HG03575 (cell line): ENCODE measurements at regions not wholly inside any gene's neighbourhood (a gene's known extent, or its start where the extent isn't known, plus 50 kb on each side); places are given as distances from the start of the nearest gene placed in this dataset.

Experiments
- ATAC-seq: cut with Tn5 transposase; IDR thresholded peaks from one replicate; pipeline ENCODE4 v1.9.1; 2021; ENCODE audit not compliant: unreplicated experiment, insufficient number of reproducible peaks, low FRiP score; ENCODE audit errors: extremely low read depth

DNA sequence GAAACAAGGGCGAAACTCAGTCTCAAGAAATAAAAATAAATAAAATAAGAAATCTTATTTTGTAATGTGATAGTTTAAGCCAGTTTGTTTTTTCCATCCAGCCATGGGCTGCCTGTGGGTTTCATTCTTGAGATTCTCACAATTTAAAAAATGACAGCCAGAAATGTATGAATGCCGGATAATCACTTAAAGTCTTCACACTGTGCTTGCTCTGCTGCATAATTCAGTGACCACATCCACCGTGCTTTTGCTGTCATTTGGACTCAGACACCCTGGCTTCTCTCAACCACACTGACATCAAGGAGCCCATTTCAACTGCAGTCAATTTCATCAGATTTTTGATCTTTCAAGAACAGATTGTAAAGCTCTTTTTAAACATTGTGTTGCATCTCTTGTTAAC is 61.0 kb upstream of the DAPK1 start:
- ATAC-seq: no peak

DNA sequence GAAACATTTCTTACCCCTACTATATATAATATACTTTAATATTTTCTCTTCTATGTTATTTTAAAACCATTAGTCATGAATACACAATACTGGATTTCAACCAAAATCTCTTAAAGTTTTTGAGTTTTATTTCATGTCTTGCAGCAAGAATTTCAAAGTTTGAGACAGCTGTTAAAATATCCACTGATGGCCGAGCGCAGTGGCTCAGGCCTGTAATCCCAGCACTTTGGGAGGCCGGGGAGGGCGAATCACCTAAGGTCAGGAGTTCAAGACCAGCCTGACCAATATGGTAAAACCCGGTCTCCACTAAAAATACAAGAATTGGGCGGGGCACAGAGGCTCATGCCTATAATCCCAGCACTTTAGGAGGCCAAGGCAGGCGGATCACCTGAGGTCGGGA is 59.7 kb upstream of the DAPK1 start:
- ATAC-seq: no peak

DNA sequence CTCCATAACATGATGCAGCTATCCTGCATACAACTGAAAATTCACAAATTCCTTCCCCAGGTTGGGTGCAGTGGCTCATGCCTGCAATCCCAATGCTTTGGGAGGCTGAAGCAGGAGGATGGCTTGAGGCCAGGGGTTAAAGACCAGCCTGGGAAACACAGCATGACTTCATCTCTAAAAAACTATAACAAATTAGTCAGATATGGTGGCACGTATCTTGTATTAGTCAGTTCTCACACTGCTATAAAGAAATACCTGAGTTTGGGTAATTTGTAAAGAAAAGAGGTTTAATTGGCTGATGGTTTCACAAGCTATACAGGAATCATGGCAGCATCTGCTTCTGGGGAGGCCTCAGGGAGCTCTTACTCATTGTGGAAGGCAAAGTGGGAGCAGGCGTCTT is 56.4 kb upstream of the DAPK1 start:
- ATAC-seq: no peak

GRCh38 chr9:87442451-87442850 is 55.2 kb upstream of the DAPK1 start:
- ATAC-seq: no peak

DNA sequence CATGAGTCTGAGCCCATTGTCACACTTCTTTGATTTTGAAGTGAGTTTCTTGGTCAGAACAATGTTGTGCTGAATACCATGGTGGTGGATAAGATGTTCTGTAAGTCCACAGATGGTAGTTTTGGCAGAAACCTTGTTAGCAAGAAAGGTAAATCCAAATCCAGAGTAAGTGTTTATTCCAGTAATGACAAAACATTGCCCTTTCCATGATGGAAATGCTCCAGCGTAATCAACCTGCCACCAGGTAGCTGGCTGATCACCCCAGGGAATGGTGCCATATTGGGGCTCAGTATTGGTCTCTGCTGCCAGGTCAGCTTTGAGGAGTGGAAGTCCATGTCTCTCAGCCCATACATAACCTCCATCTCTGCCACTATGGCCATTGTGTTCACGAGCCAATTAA is 54.7 kb upstream of the DAPK1 start:
- ATAC-seq: no peak

DNA sequence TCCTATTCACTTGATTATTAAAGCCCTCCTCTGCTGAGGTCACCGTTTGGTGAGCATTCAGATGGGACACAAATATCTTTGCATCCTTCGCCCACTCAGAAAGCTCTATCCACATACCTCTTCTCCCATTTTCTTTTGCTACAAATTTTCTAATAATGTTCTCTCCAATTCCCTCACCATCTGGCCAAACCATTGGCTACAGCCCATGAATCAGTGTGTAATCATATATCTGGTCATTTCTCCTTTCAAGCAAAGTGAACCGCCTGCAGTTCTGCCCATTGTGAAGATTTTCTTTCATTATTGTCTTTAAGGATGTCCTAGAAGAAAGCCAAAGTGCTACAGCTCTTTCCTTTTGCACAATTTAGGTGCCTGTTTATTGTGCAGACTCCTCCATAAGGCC is 54.2 kb upstream of the DAPK1 start:
- no peak for ATAC-seq

- peak; percentile 84 for ATAC-seq
Measured at GRCh38 chr9:87445646-87446045, 52.0 kb upstream of the DAPK1 start.

- ATAC-seq: no peak
Measured at GRCh38 chr9:87446527-87446926, 51.1 kb upstream of the DAPK1 start.

GRCh38 chr9:87447547-87448432 is 49.9 kb upstream of the DAPK1 start:
- ATAC-seq: no peak
